HG02623 (cell line): ENCODE measurements at regions not wholly inside any gene's neighbourhood (a gene's known extent, or its start where the extent isn't known, plus 50 kb on each side); places are given as distances from the start of the nearest gene placed in this dataset.

ENCODE experiments used
- ATAC-seq: cut with Tn5 transposase; IDR thresholded peaks from one replicate; pipeline ENCODE4 v1.9.1; 2021; ENCODE audit warnings: moderate library complexity; ENCODE audit not compliant: unreplicated experiment

DNA sequence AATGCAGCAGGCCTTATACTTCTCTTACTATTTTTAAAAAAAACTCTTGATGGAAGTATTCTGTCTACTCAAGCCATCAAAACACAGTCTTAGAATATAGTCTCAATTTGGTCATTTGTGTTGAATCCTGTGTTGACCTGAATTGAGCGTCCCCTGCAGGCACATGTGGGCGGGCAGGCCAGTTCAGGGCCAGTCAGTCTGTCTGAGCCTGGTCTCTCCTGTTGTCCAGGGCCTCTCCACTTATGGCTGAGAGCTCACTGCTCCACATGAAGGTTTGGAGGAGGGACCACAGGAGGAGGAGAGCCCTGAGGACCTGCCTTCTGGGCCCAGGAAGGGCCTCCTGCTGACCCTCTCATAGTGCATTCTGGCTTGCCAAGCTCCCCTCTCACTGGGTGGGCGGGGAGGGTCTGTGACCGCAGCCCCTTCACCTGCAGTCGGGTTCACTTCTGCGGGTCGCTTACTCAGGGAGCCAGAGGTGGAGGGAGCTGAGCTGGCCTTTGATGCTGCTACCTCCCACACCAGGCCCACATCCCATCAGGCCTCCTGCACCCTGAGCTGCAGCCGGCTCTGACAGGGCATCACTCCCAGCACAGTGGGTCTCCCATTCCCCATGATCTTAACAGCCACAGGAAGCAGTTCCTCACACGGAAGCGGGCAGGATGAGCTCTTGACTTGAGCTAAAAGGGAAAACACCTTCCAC lies 178.2 kb upstream of the S1PR3 start:
- ATAC-seq: no peak

DNA sequence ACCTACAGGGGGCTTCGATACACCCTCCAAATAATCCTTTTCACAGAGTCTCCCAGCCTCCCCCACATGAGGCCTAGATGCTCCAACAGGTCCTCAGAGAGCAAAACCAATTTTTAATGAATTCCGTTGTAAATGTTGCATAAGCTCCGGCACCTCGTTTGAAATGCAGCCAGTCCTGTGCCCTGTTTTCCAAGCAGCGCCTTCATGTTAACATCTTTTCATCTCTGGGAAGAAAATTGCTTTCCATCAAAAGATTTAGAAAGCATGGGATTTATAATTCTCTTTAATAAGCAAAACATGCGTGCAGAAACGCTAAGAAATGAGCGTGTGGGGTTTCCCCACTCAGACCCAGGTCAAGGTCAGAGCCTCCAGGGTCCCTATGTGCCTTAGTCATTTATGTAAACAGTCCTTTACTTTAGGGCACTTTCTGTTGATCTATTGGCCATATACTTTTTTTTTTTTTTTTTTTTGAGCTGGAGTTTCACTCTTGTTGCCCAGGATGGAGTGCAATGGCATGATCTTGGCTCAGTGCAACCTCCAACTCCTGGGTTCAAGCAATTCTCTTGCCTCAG lies 177.5 kb upstream of the S1PR3 start:
- no peak for ATAC-seq

DNA sequence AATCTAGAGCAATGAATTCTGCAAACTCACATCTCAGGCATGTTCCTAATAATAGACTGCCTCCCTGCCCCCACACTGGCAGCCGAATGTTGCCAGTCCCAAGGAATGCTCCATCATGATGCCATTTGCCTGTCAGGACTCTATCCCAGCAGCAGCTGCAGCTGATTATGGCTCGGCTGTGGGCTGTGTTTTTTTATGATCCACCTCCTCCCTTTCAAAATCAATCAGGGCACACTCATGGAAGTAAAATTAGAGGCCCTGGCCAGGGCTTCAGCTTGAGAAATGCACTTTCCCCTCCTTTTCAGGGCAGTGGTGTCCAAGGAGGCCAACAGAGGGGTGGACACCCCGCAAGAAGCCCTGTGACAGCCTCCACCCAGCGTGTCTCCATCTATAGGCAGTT lies 176.7 kb upstream of the S1PR3 start:
- no peak for ATAC-seq

DNA sequence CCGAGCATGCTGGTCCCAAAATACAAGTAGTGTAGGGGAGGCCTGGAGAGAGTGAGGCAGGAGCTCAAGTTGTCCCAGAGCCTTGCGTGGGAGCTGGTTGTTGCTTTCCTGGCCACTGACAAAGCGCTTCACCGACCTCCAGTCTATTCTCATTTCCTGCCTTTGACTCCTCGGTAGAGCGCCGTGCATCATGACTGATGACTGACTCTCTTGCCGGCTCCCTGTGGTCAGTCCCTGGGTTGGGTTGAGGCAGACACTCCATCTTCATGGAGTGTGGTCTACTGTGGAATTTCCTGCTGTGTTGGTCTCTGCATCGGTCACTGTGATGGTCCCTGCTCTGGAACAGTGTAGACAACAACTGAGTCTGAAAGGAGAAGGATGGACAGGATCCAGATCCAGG lies 175.1 kb upstream of the S1PR3 start:
- no peak for ATAC-seq

DNA sequence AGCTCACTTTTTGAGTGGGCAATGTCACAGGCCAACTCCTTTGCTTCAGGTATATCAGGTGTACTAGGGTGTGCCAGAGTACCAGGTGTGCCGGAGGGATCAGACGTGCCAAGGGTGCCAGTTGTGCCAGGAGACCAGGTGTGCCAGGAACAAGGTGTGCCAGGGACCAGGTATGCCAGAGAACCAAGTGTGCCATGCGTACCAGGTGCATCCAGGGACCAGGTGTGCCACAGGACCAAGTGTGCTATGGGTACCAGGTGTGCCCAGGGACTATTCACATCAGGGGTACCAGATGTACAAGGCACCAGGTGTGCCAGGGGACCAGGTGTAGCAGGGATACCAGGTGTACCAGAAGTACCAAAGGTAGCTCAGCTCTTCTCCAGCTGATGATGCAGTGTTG lies 174.7 kb upstream of the S1PR3 start:
- no peak for ATAC-seq

DNA sequence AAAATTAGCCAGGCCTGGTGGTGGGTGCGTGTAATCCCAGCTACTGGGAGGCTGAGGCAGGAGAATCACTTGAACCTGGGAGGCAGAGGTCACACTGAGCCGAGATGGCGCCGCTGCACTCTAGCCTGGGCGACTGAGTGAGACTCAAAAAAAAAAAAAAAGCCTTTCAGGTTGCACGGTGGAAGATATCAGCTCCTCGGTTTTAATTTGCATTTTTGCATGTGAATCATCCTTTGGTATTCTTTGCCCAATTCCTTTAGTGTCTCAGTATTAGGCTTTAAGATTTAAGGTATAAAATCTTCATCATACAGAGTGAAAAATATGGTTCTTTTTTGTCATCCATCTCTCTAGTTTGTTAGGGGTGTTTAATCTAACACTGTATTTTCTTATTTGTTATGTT lies 173.6 kb upstream of the S1PR3 start:
- no peak for ATAC-seq

DNA sequence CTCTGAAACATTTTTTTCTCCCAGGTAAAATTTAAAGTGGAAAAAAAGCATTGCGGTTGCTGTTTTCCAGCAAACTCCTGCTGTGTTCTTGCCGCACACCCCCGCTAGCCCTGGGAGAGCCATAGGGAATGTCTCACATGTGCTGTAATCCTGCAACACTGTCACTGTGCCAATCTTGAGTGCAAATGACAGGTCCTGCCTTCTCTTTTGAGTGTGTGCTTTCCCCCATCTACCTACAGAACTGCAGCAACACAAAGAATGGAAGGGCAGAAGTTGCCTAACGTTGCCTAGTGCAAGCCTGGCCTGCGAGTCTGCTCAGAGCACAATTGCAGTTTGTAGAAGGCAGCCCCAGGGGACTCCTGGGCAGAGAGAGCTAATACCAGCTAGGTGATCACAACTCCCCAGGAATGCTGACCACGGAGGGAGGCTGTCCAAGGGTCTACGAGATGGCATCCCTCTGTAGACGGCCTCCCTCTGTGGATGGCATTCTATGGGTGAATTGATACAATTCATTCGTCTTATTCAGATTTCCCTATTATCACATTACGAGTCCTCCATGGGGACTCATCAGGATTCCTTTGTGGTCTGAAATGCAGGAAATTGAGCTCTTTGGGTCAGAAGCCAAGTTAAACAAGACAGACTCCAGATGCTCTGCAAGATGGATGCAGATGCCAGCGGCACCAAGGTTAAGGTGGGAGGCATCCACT lies 172.6 kb upstream of the S1PR3 start:
- no peak for ATAC-seq

DNA sequence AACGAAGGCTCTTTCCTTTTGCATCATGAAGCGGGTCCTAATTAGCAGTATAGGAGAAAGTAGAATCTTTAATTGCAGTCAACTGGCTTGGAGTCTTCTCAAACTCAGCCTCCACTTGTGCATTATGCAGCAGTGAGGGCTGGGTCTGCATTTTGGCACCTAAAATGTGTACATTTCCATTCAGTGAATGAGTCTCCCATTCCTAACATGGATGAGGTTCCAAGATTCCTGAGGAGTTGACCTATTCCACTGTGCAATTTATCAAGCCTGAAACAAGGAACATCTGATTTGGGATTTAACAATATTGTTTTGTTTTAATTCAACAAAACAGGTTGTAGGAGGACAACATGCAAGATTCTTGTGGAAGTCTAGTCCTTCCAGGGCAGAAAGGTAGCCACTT lies 171.8 kb upstream of the S1PR3 start:
- no peak for ATAC-seq

DNA sequence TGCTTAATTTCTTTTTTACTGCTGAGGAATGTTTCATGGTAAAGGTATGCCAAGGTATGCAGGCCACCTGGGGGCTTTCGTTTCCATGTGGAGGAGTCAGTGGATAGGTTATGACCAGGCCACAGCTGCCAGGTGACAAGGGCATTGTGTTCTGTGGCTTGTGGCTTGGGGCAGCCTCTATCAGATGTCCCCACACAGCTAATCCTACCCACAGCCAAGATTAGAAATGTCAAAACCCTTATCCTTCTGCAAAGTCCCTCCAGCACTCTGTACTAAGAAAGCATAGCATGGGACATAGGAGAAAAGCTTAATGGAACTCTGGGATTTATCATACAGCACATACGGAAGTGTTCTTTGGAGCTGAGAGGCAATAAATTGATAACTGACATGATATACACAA lies 171.2 kb upstream of the S1PR3 start:
- ATAC-seq: no peak

DNA sequence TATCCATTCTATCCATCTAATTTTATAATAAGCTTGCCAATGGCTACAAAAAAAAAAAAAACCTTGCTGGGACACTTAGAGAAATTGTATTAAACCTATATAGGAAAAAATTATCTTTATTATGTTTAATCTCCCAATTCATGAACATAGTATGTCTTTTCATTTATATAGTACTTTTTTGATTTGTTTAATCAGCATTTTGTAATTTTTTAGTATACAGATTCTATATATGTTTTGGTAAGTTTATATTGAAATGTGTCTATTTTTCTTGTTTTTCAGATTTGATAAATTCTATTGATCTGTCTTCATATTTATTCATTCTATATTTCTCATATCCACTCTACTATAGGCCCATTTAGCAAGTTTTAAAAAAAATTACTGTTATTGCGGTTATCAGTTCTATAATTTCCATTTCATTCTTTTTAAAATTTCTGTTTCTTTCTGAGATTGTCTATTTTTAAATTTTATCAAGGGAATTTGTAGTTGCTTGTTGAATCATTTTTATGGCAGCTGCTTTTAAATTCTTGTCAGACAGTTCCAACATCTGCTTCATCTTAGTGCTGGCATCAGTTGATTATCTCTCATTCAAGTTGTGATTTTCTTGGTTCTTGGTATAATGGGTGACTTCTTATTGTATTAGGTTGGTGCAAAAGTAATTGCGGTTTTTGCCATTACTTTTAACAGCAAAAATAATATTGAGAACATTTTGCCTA lies 170.1 kb upstream of the S1PR3 start:
- no peak for ATAC-seq

DNA sequence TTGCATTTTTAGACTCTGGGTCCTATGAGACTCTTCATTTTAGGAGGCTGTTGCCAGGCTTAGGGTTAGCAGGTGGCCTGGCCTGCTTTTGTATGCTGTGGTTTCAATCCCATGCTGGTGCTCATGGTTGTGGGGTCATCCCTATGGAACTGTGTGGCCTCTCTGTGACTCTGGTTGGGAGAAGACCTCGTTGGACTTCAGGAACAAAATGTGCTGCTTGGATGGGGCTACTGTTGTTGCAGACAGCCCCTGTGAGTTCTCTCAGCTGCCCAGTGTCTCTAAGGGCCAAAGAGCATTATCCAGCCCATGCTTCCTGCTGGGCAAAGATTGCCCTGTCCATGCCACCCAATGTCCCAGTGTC lies 169.5 kb upstream of the S1PR3 start:
- no peak for ATAC-seq

DNA sequence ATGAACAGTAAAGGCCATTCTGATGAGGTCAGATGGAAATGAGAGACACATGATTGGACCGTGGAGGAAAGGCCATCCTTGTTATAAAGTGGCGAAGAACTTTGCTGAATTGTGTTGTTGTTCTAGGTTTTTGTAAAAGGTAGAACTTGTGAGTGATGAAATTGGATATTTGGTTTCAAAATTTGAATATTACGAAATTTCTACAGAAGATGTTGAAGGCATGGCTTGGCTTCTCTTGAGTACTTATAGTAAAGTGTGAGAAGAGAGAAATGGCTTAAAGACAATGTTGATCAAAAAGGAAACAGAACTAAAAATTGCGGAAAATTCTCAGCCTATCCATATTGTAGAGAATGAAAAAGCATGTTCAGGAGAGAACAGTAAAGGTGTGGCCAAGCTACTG lies 166.6 kb upstream of the S1PR3 start:
- no peak for ATAC-seq

DNA sequence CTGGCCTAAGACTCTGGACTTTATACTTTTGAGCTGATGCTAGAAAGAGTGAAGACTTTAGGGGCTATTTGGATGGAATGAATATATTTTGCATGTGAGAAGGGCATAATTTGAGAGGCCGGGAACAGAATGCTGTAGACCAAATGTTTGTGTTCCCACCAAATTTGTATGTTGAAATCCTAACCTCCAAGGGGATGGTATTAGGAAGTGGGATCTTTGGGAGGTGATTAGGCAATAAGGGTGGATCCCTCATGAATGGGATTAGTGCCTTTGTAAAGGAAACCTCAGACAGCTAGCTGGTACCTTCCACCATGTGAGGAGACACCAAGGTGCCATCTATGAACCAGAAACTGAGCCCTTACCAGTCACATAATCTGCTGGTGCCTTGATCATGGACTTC lies 165.1 kb upstream of the S1PR3 start:
- no peak for ATAC-seq

DNA sequence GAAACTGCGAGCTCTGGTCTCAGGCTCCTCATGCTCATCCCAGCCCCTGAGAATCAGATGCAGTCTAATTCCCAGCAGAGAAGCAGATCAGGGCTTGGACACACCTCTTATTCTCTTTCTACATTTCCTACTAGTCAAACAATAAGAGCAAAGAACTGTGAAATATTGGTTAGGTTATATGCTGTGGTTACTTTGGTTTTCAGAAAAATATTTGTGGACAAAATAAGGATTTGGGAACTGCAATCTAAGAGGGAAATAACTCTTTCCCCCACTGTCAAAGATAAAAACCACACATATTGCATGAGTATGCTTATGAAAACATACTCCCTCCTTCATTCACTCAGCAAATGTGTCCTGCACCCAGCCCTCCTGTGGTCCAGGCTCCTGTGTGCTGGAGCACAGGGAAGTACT lies 164.5 kb upstream of the S1PR3 start:
- ATAC-seq: no peak

DNA sequence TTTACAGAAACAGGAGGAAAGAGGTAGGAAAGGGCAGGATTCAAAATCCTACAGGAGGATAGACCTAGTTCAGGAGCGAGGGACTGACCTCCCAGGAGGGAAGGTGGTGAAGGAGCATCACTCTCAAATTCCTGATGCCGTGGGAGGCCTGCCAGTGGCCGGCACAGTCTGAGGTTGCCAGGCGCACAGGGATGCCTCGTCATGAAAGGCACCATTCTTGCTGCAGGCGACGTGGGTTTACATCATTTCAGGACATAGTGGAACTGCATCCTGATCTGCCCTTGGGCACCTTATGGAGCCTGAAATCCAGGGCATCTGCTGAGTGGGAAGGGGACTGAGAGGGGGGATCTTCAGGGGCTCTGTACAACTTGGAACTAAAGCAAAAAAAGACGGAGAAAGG lies 163.2 kb upstream of the S1PR3 start:
- no peak for ATAC-seq

DNA sequence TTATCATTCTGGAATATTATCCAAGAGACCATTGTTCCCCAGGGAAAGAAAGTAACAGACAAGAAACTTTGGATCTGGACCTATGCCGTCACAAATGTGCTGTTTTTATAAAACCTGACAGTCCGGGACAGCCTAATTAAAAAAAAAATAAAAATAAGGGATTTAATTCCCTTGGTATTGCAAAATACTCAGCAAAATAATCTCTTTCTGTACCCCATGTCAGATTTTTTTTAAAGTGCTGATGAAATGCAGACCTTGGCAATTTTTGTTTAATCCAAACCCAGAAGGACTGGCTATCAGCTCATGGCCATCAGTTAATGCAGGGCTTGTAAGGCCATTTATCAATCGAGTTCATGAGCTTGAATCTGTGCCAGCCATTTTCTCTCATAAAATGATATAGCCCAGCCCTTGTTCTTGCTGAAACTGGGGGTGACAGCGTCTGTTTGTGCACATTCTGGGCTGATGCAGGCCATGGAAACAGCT lies 162.7 kb upstream of the S1PR3 start:
- no peak for ATAC-seq

DNA sequence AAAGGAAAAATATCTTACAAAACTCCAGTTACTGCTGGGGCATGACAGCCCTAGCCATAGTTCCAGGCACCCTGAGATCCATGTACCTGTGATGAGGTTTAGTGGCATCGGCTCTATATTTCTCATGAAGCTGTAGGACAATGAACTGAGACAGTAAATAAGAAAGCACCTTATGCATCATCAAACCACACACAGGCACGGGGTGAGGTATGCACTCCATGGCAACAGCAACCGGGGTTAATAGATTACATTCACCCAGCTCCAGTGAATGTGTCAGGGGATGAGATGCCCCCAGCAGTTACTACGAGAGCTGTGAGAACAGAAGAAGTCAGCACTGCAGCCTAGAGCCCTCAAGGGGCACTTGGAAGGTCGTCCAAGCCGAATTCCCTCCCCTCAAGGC lies 162.0 kb upstream of the S1PR3 start:
- peak; percentile 79 for ATAC-seq

DNA sequence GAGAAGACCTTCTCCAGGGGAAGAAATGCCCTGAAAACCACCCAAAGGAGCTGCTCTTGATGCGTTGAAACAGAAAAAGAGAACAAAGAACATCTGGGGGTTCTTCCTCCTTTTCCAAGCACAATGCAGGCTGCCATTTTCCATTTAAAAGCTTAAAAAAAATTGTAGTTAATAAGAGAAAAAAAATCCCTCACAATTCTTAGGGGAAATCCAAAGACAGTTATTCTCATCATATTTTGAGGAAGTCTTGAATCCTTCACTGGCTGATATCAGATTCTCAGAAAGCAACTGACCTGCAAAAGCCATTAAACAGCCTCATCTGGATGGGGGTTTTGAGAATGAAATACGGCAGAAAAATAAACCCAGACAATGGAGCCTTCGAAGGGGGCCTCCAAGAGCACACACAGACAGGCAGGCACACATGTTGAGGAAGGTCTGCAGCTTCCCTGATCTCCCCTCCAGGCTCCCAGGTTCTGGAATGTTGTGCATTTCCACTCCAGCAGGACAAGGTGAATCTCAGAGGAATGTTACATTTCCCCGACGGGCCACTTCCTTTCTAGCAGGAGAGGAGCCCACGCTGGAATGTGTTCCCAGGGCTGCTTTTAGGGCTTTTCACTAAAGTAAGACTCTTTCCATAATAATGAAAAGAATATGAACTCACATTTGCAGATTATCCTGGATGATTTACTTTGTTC lies 159.4 kb upstream of the S1PR3 start:
- ATAC-seq: no peak

DNA sequence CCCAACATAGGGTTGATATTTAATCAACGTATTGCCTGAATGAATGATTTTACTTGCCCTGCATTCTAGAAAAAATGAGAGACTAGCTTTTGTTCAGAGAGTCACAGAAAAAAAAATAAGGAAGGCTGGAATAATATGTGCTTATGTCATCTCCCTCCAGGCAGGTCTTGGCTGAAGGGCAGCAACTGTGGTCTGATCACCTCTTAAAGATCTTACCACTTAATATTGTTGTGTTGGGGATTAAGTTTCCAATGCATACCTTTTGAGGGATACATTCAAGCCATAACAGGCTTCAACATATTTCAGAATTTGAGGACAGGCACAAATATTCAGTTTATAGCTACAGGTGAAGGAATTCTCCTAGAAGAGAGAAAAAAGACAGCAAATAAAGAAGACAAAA lies 157.3 kb upstream of the S1PR3 start:
- no peak for ATAC-seq

DNA sequence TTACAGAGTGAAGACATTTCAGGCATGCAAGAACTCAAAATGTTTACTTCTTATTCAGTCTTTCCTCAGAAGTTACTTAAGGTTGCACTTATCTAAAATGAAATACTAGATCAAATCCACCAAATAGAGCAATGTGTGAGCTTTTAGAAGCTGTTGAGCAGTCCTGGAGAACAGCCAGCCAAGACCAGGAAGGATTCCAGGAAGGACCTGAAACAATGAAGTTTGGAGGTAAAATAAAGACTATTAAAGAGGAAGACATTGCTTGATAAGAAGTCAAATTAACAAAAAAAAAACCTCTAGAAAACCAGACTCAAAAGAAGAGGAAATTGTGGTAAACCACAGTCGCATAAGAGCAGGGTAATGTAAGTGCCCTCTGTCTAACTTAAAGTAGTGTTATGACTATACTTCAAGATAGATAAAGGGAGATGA lies 156.2 kb upstream of the S1PR3 start:
- ATAC-seq: peak; percentile 67

DNA sequence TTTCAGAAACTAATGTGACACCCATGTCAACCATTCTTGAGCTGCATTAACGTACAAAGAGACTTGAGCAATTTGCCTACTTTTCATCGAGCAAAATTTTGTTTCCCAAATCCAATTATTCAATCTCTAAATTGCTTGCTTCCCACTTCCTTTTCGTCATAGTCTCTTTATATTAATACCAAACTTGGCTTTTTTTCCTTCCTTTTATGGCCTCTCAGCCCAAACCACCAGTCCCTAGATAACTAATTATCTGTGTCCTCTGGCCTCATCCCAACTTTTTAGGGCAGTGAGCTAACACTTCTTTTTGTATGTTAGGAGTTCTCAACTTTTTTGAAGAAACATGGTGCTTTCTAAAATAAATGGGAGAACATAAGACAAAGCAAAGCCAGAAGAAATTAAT lies 155.5 kb upstream of the S1PR3 start:
- ATAC-seq: no peak
